MCF 10A (cell line): ENCODE measurements at regions not wholly inside any gene's neighbourhood (a gene's known extent, or its start where the extent isn't known, plus 50 kb on each side); places are given as distances from the start of the nearest gene placed in this dataset.

Experiments used
- BruUV-seq: library from RNA; stranded (reverse); fragments of 400-500 nt; replicated peaks from 2 replicates; lab custom pipeline; 2021; lab: Mats Ljungman, UMichigan
- CTCF ChIA-PET: fragments of 300-600 bp; sonication (Branson Sonifier 250); formaldehyde crosslinking; extraction: SDS; loops from one replicate; lab custom pipeline; 2021; ENCODE audit warnings: antibody characterized with exemption, inconsistent platforms; lab: Yijun Ruan, JAX
- POLR2A ChIA-PET: fragments of 300-600, 350-650 bp; sonication (Branson Sonifier 250); formaldehyde crosslinking; extraction: SDS; loops from one replicate; lab custom pipeline; 2020; ENCODE audit warnings: antibody characterized with exemption, inconsistent platforms; lab: Yijun Ruan, JAX
- DNase-seq: peaks from one replicate; pipeline ENCODE4 v3.0.0-alpha.2; 2018; ENCODE audit not compliant: unreplicated experiment
- H3K27ac Mint-ChIP-seq: one replicate; pipeline ENCODE4 v1.8.0; 2022; ENCODE audit warnings: mild to moderate bottlenecking, low read depth, mixed read lengths; ENCODE audit not compliant: unreplicated experiment
- H3K27me3 Mint-ChIP-seq: one replicate; pipeline ENCODE4 v1.8.0; 2022; ENCODE audit warnings: mixed read lengths; ENCODE audit not compliant: insufficient read depth, unreplicated experiment
- H3K36me3 Mint-ChIP-seq: one replicate; pipeline ENCODE4 v1.8.0; 2022; ENCODE audit warnings: mild to moderate bottlenecking, moderate library complexity, mixed read lengths; ENCODE audit not compliant: insufficient read depth, unreplicated experiment
- H3K4me1 Mint-ChIP-seq: one replicate; pipeline ENCODE4 v1.8.0; 2022; ENCODE audit warnings: mixed read lengths; ENCODE audit not compliant: insufficient read depth, unreplicated experiment
- H3K4me3 Mint-ChIP-seq: one replicate; pipeline ENCODE4 v1.8.0; 2022; ENCODE audit warnings: mild to moderate bottlenecking, moderate library complexity, mixed read lengths; ENCODE audit not compliant: unreplicated experiment
- H3K9me3 Mint-ChIP-seq: one replicate; pipeline ENCODE4 v1.8.0; 2022; ENCODE audit warnings: mixed read lengths; ENCODE audit not compliant: unreplicated experiment
- CTCF ChIP-seq: fragments of 200-600 bp; IDR thresholded peaks from one replicate; pipeline ENCODE4 v1.8.0; 2022; ENCODE audit warnings: antibody characterized with exemption, mild to moderate bottlenecking; ENCODE audit not compliant: unreplicated experiment
- intact Hi-C: fragments of 100-400 bp; cut with micrococcal nuclease; formaldehyde crosslinking; loops from 2 replicates; pipeline ENCODE4 v1.14.1; 2022

- CTCF ChIA-PET = interaction anchor here (0.6 to 0.7 kb wide), 4 partner anchors 371 to 644 kb away, joined by 3 read pairs; no protein-coding TSS in a partner anchor
- DNase-seq = no peak
- no peak overlapping the region for H3K4me3 Mint-ChIP-seq
- BruUV-seq = no TSS peak
- no peaks in the 10 kb centered on the region for H3K9me3 Mint-ChIP-seq
- POLR2A ChIA-PET = no interaction called here
- no peaks in the 10 kb centered on the region for H3K4me1 Mint-ChIP-seq
- no peaks in the 10 kb centered on the region for H3K27me3 Mint-ChIP-seq
- no peak overlapping the region for H3K27ac Mint-ChIP-seq
- no peaks in the 10 kb centered on the region for H3K36me3 Mint-ChIP-seq
- no peak for TF ChIP-seq CTCF
- intact Hi-C loops = no loop called here
Measured at GRCh38 chr20:8974009-8974708, 94.7 kb upstream of the PLCB4 start.

GRCh38 chr20:8981482-8981881 is 87.4 kb upstream of the PLCB4 start:
- H3K9me3 Mint-ChIP-seq = no peaks in the 10 kb centered on the region
- BruUV-seq = no TSS peak
- H3K4me1 Mint-ChIP-seq = no peaks in the 10 kb centered on the region
- ChIA-PET POLR2A (no interaction called here), CTCF (no interaction called here)
- no peaks in the 10 kb centered on the region for H3K36me3 Mint-ChIP-seq
- no peak overlapping the region for H3K4me3 Mint-ChIP-seq
- intact Hi-C loops = no loop called here
- TF ChIP-seq CTCF = no peak
- H3K27me3 Mint-ChIP-seq = no peaks in the 10 kb centered on the region
- H3K27ac Mint-ChIP-seq = no peak overlapping the region
- no peak for DNase-seq

- Mint-ChIP-seq H3K27me3 (no peaks in the 10 kb centered on the region), H3K27ac (no peak overlapping the region), H3K36me3 (no peaks in the 10 kb centered on the region), H3K4me3 (no peak overlapping the region), H3K9me3 (no peaks in the 10 kb centered on the region), H3K4me1 (no peaks in the 10 kb centered on the region)
- POLR2A ChIA-PET = no interaction called here
- DNase-seq = no peak
- intact Hi-C loops = no loop called here
- TF ChIP-seq CTCF = no peak
- CTCF ChIA-PET = interaction anchor here (0.6 kb wide), 2 partner anchors 125 to 1513 kb away, joined by 3 to 7 read pairs; no protein-coding TSS in a partner anchor
- BruUV-seq = no TSS peak
Measured at GRCh38 chr20:8983478-8984345, 85.2 kb upstream of the PLCB4 start.

GRCh38 chr20:8986631-8987030 is 82.3 kb upstream of the PLCB4 start:
- no TSS peak for BruUV-seq
- Mint-ChIP-seq H3K36me3 (no peaks in the 10 kb centered on the region), H3K4me3 (no peak overlapping the region), H3K4me1 (no peaks in the 10 kb centered on the region), H3K27me3 (no peaks in the 10 kb centered on the region), H3K9me3 (peaks cover 7% of the 10 kb centered on the region), H3K27ac (no peak overlapping the region)
- no peak for DNase-seq
- POLR2A ChIA-PET = no interaction called here
- intact Hi-C loops = no loop called here
- TF ChIP-seq CTCF = no peak
- CTCF ChIA-PET = no interaction called here
